IMR-90 (cell line): ENCODE measurements at regions not wholly inside any gene's neighbourhood (a gene's known extent, or its start where the extent isn't known, plus 50 kb on each side); places are given as distances from the start of the nearest gene placed in this dataset.

Experiments
- CHD1 ChIP-seq: IDR thresholded peaks from 2 replicates; pipeline ENCODE4 v1.6.1; 2012; ENCODE audit warnings: low read depth, low read length, improper control_type of control experiment
- CTCF ChIP-seq: conservative IDR thresholded peaks from 2 replicates; pipeline ENCODE4 v1.5.1; 2012; ENCODE audit warnings: mild to moderate bottlenecking, low read depth, low read length, improper control_type of control experiment
- ELK1 ChIP-seq: fragments of 150-350 bp; IDR thresholded peaks from 2 replicates; pipeline ENCODE4 v1.6.1; 2016; ENCODE audit warnings: low read depth, mild to moderate bottlenecking, low read length, moderate library complexity, borderline replicate concordance
- FOS ChIP-seq: fragments of 150-350 bp; IDR thresholded peaks from 2 replicates; pipeline ENCODE4 v1.6.1; 2016; ENCODE audit warnings: low read depth, low read length
- NFE2L2 ChIP-seq: fragments of 150-350 bp; IDR thresholded peaks from 2 replicates; pipeline ENCODE4 v1.6.1; 2016; ENCODE audit warnings: low read depth, mild to moderate bottlenecking, low read length
- POLR2A ChIP-seq: IDR thresholded peaks from 2 replicates; pipeline ENCODE4 v1.6.1; 2012; ENCODE audit warnings: mild to moderate bottlenecking, low read depth, low read length

- no peak for TF ChIP-seq FOS
- no peak for TF ChIP-seq CTCF
- no peak for TF ChIP-seq NFE2L2
- no peak; the same call in 1 of the 2 replicates for TF ChIP-seq POLR2A
- no peak for TF ChIP-seq CHD1
- TF ChIP-seq ELK1, result no peak
These were observed 179.5 kb downstream of the EN1 start for GRCh38 chr2:118667964-118668363.
